Spleen (tissue), 7 donors: ENCODE measurements at regions not wholly inside any gene's neighbourhood (a gene's known extent, or its start where the extent isn't known, plus 50 kb on each side); places are given as distances from the start of the nearest gene placed in this dataset.

Experiments
- CTCF ChIP-seq, 11 experiments: fragments of 200-600 bp in 7 of 11; fragments of 450-650 bp in 4 of 11; sonication (generic) in 4 of 11; IDR thresholded peaks in 8 of 11; conservative IDR thresholded peaks in 3 of 11; 1 replicate in 7 of 11; 2 replicates in 4 of 11; pipeline versions ENCODE4 v1.4.0 to v1.8.0; 2016 to 2021; ENCODE audit warnings: antibody characterized with exemption in 11 of 11, inconsistent platforms in 4 of 11, mild to moderate bottlenecking in 1 of 11
- POLR2A ChIP-seq, 3 donors: fragments of 450-650 bp; IDR thresholded peaks; one replicate each; pipeline ENCODE4 v1.5.1; 2017; ENCODE audit warnings: antibody characterized with exemption in 3 of 3, mild to moderate bottlenecking in 1 of 3
- donor health status: DM: no; HTN: no; CAD: no; lungs with moderate emphysema.
- donor health status: DM: no; HTN: no; CAD: no.
- donor health status: DM: no; HTN: no; CAD: no.

GRCh38 chr1:182143154-182143657 is 81.7 kb upstream of the ZNF648 start:
- TF ChIP-seq CTCF (IDR thresholded peaks at IDR 0.05 in 8 of 11, conservative IDR thresholded peaks at IDR 0.05 in 3 of 11) (peak; percentile 76 to 97 (median 93)), POLR2A (IDR thresholded peaks at IDR 0.05) (no peak)
